CD14-positive monocyte (primary cell): ENCODE measurements at regions not wholly inside any gene's neighbourhood (a gene's known extent, or its start where the extent isn't known, plus 50 kb on each side); places are given as distances from the start of the nearest gene placed in this dataset.

Experiments used
- DNase-seq, 3 donors: peaks; one replicate each; pipeline ENCODE4 v3.0.0-alpha.2; 2011 to 2022
- H2AFZ ChIP-seq: 2 replicates; pipeline ENCODE4 v1.6.0; 2012; ENCODE audit warnings: mild to moderate bottlenecking, low read depth, low read length, inconsistent platforms; ENCODE audit not compliant: insufficient read depth, poor library complexity, severe bottlenecking
- H3K27ac ChIP-seq, 2 donors: 1 replicate in 1 of 2; 2 replicates in 1 of 2; pipeline ENCODE4 v1.5.1; 2012 to 2013; ENCODE audit warnings: low read length in 2 of 2, control low read depth in 1 of 2, inconsistent platforms in 1 of 2, low read depth in 1 of 2, mild to moderate bottlenecking in 1 of 2
- H3K27me3 ChIP-seq, 2 donors: one replicate each; pipeline versions ENCODE4 v1.6.0 to v1.6.1; 2011 to 2013; ENCODE audit warnings: low read length in 2 of 2; ENCODE audit not compliant: control insufficient read depth in 2 of 2, insufficient read depth in 2 of 2
- H3K36me3 ChIP-seq, 2 donors: replicated peaks in 1 of 2; 1 replicate in 1 of 2; 2 replicates in 1 of 2; pipeline versions ENCODE4 v1.5.1 to v1.6.1; 2012 to 2013; ENCODE audit warnings: low read length in 2 of 2, control low read depth in 1 of 2, inconsistent platforms in 1 of 2, mild to moderate bottlenecking in 1 of 2; ENCODE audit not compliant: insufficient read depth in 2 of 2, control insufficient read depth in 1 of 2
- H3K4me1 ChIP-seq, 2 donors: 1 replicate in 1 of 2; 2 replicates in 1 of 2; pipeline versions ENCODE4 v1.5.1 to v1.6.1; 2012 to 2013; ENCODE audit warnings: low read length in 2 of 2, control low read depth in 1 of 2, inconsistent platforms in 1 of 2, mild to moderate bottlenecking in 1 of 2, moderate library complexity in 1 of 2; ENCODE audit not compliant: insufficient read depth in 2 of 2, control insufficient read depth in 1 of 2
- H3K4me2 ChIP-seq: replicated peaks from 2 replicates; pipeline ENCODE3; 2012; ENCODE audit warnings: low read length, moderate library complexity, mild to moderate bottlenecking; ENCODE audit not compliant: poor library complexity, severe bottlenecking; ENCODE audit errors: extremely low read depth
- H3K4me3 ChIP-seq, 3 experiments: fragments of 200-600 bp in 1 of 3; sonication (generic) in 1 of 3; replicated peaks in 1 of 3; 1 replicate in 2 of 3; 2 replicates in 1 of 3; pipeline ENCODE4 v1.5.1; 2011 to 2013; ENCODE audit warnings: low read length in 3 of 3, mild to moderate bottlenecking in 3 of 3, control low read depth in 2 of 3, low read depth in 2 of 3, inconsistent platforms in 1 of 3, moderate library complexity in 1 of 3
- H3K79me2 ChIP-seq: 2 replicates; pipeline ENCODE4 v1.6.0; 2012; ENCODE audit warnings: mild to moderate bottlenecking, control low read depth, inconsistent platforms, low read length, moderate library complexity; ENCODE audit not compliant: insufficient read depth
- H3K9ac ChIP-seq: 2 replicates; pipeline ENCODE4 v1.6.0; 2017; ENCODE audit warnings: low read length, mild to moderate bottlenecking; ENCODE audit not compliant: insufficient read depth, poor library complexity, severe bottlenecking
- H3K9me3 ChIP-seq, 2 donors: replicated peaks in 1 of 2; 1 replicate in 1 of 2; 2 replicates in 1 of 2; pipeline versions ENCODE4 v1.5.1 to v1.6.1; 2012 to 2013; ENCODE audit warnings: low read length in 2 of 2, control low read depth in 1 of 2; ENCODE audit not compliant: control insufficient read depth in 1 of 2, insufficient read depth in 1 of 2
- H4K20me1 ChIP-seq: 2 replicates; pipeline ENCODE4 v1.6.0; 2012; ENCODE audit warnings: mild to moderate bottlenecking, low read length, control low read depth, moderate library complexity; ENCODE audit not compliant: insufficient read depth
- H3K27ac Mint-ChIP-seq, 7 donors: one replicate each; pipeline ENCODE4 v1.8.0; 2020; ENCODE audit warnings: mild to moderate bottlenecking in 7 of 7, mixed read lengths in 7 of 7, moderate library complexity in 6 of 7, inconsistent platforms in 2 of 7
- H3K27me3 Mint-ChIP-seq, 3 donors: one replicate each; pipeline ENCODE4 v1.8.0; 2021 to 2022; ENCODE audit warnings: low read depth in 3 of 3, mild to moderate bottlenecking in 3 of 3, mixed read lengths in 3 of 3, moderate library complexity in 3 of 3, inconsistent platforms in 1 of 3
- H3K36me3 Mint-ChIP-seq, 2 donors: one replicate each; pipeline ENCODE4 v1.8.0; 2020; ENCODE audit warnings: mixed read lengths in 2 of 2, inconsistent platforms in 1 of 2, mild to moderate bottlenecking in 1 of 2
- H3K4me1 Mint-ChIP-seq: one replicate; pipeline ENCODE4 v1.8.0; 2020; ENCODE audit warnings: mild to moderate bottlenecking, mixed read lengths
- H3K4me3 Mint-ChIP-seq, 2 donors: one replicate each; pipeline ENCODE4 v1.8.0; 2020; ENCODE audit warnings: mild to moderate bottlenecking in 2 of 2, mixed read lengths in 2 of 2, moderate library complexity in 1 of 2
- H3K9me3 Mint-ChIP-seq, 7 donors: one replicate each; pipeline ENCODE4 v1.8.0; 2020 to 2022; ENCODE audit warnings: mixed read lengths in 7 of 7, mild to moderate bottlenecking in 6 of 7, moderate library complexity in 6 of 7, inconsistent platforms in 2 of 7
- CTCF ChIP-seq: fragments of 200-600 bp; IDR thresholded peaks from one replicate; pipeline ENCODE4 v1.8.0; 2022; ENCODE audit warnings: antibody characterized with exemption, mild to moderate bottlenecking
- WGBS: methylation state at CpG from one replicate; pipeline ENCODE4 v1.1.5; 2013; ENCODE audit warnings: missing lambda C conversion rate; ENCODE audit not compliant: insufficient coverage; 5-methylcytosine and 5-hydroxymethylcytosine counted together
- intact Hi-C, 2 donors: fragments of 100-400 bp; cut with micrococcal nuclease; formaldehyde crosslinking; loops; one replicate each; pipeline versions ENCODE4 v1.15.0 to v1.15.1; 2023

GRCh38 chr17:77390870-77391269 is 250.1 kb downstream of the SEC14L1 start:
- TF ChIP-seq CTCF = no peak
- H3K9me3 Mint-ChIP-seq = no peaks in the 10 kb centered on the region
- Histone ChIP-seq H3K4me1 (peaks cover 57 to 73% of the 10 kb centered on the region in 2 donors), H3K79me2 (peaks cover 83% of the 10 kb centered on the region), H3K9ac (no peak overlapping the region), H4K20me1 (peaks cover 85% of the 10 kb centered on the region), H3K4me2 (no peak overlapping the region), H3K27me3 (no peaks in the 10 kb centered on the region), H3K9me3 (no peaks in the 10 kb centered on the region), H3K36me3 (no peaks in the 10 kb centered on the region), H2AFZ (no peak overlapping the region), H3K27ac (no peak overlapping the region), H3K4me3 (no peak overlapping the region)
- DNase-seq = no peak
- H3K36me3 Mint-ChIP-seq = peaks cover 18 to 38% of the 10 kb centered on the region in 2 donors
- H3K4me3 Mint-ChIP-seq = peak overlapping the region in 1 of 2 donors; percentile 49
- WGBS = 90% methylated on average over 8 of the region's 12 CpGs
- peaks cover 0 to 7% (median 2%) of the 10 kb centered on the region in 3 donors for H3K27me3 Mint-ChIP-seq
- intact Hi-C loops = no loop called here
- peak overlapping the region in 3 of 7 donors; percentile 15 to 78 (median 60) for H3K27ac Mint-ChIP-seq
- H3K4me1 Mint-ChIP-seq = peaks cover 76% of the 10 kb centered on the region

- Histone ChIP-seq H3K4me2 (no peak overlapping the region), H3K79me2 (peaks cover 83% of the 10 kb centered on the region), H3K36me3 (no peaks in the 10 kb centered on the region), H2AFZ (no peak overlapping the region), H3K27me3 (no peaks in the 10 kb centered on the region), H4K20me1 (peaks cover 85% of the 10 kb centered on the region), H3K4me3 (no peak overlapping the region), H3K9ac (no peak overlapping the region), H3K4me1 (peaks cover 53 to 66% of the 10 kb centered on the region in 2 donors), H3K9me3 (no peaks in the 10 kb centered on the region), H3K27ac (no peak overlapping the region)
- intact Hi-C loops = no loop called here
- H3K36me3 Mint-ChIP-seq = peaks cover 14 to 43% of the 10 kb centered on the region in 2 donors
- H3K4me3 Mint-ChIP-seq = no peak overlapping the region
- DNase-seq = no peak
- peak overlapping the region in 2 of 7 donors; percentile 57 to 68 for H3K27ac Mint-ChIP-seq
- peaks cover 0 to 7% (median 3%) of the 10 kb centered on the region in 3 donors for H3K27me3 Mint-ChIP-seq
- no peaks in the 10 kb centered on the region for H3K9me3 Mint-ChIP-seq
- H3K4me1 Mint-ChIP-seq = peaks cover 70% of the 10 kb centered on the region
- WGBS = 50% methylated on average over 2 of the region's 7 CpGs
- no peak for TF ChIP-seq CTCF
Measured at GRCh38 chr17:77391668-77392375, 251.1 kb downstream of the SEC14L1 start.
